ENCODE measurements at regions not wholly inside any gene's neighbourhood (a gene's known extent, or its start where the extent isn't known, plus 50 kb on each side); places are given as distances from the start of the nearest gene placed in this dataset.

DNA sequence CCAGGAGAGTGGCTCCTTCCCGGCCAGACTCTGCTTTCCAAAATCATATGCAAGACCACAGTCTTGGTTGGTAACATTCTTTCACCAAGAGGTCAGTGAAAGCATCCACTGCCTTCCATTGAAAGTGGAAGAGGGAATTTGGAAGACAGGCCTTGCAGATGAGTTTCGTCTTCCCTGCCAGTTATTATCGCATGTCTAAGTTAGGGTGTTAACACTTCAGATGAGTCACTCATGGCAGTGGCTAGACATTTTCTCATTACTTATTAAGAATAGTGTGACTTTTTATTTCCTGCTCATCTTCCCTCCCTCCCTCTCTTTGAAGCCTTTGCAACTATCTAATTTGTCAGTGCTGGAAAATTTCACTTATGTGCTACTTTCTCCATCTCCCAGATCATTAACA lies 102.9 kb upstream of the EPB41L3 start:
- TF ChIP-seq, protein P1, sequence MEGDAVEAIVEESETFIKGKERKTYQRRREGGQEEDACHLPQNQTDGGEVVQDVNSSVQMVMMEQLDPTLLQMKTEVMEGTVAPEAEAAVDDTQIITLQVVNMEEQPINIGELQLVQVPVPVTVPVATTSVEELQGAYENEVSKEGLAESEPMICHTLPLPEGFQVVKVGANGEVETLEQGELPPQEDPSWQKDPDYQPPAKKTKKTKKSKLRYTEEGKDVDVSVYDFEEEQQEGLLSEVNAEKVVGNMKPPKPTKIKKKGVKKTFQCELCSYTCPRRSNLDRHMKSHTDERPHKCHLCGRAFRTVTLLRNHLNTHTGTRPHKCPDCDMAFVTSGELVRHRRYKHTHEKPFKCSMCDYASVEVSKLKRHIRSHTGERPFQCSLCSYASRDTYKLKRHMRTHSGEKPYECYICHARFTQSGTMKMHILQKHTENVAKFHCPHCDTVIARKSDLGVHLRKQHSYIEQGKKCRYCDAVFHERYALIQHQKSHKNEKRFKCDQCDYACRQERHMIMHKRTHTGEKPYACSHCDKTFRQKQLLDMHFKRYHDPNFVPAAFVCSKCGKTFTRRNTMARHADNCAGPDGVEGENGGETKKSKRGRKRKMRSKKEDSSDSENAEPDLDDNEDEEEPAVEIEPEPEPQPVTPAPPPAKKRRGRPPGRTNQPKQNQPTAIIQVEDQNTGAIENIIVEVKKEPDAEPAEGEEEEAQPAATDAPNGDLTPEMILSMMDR (IDR thresholded peaks at IDR 0.05) = no peak
- no peak for TF ChIP-seq POLR2A (IDR thresholded peaks at IDR 0.05)
